ENCODE measurements at regions not wholly inside any gene's neighbourhood (a gene's known extent, or its start where the extent isn't known, plus 50 kb on each side); places are given as distances from the start of the nearest gene placed in this dataset.

GRCh38 chr2:43104763-43105162 is 121.6 kb downstream of the ZFP36L2 start (continued):
- no peak for TF ChIP-seq YY1 (IDR thresholded peaks at IDR 0.05; ENCODE audit: extremely low read depth, insufficient replicate concordance, low read depth, low read length)
- TF ChIP-seq ZBTB33 (IDR thresholded peaks at IDR 0.05; ENCODE audit: extremely low read depth, insufficient replicate concordance, low read length) = no peak
- no peak for TF ChIP-seq SRF (IDR thresholded peaks at IDR 0.05; ENCODE audit: low read depth)
- TF ChIP-seq MAX (IDR thresholded peaks at IDR 0.05) = no peak
- TF ChIP-seq SP1 (IDR thresholded peaks at IDR 0.05; ENCODE audit: low read depth) = no peak
- TF ChIP-seq RAD21 (IDR thresholded peaks at IDR 0.05; ENCODE audit: low read depth) = no peak

- Histone ChIP-seq H3K9me2 (ENCODE audit: insufficient read depth) (no peaks in the 10 kb centered on the region), H4K20me1 (ENCODE audit: insufficient read depth) (no peaks in the 10 kb centered on the region), H2AFZ (ENCODE audit: low read depth, low read length, poor library complexity, severe bottlenecking) (no peak overlapping the region), H3K79me2 (ENCODE audit: insufficient read depth, low read length) (no peaks in the 10 kb centered on the region), H3K9ac (ENCODE audit: low read length) (no peak overlapping the region), H3K36me3 (ENCODE audit: control insufficient read depth in 1 of 2, insufficient read depth in 2 of 2, low read length in 2 of 2) (no peaks in the 10 kb centered on the region), H3K4me1 (ENCODE audit: control insufficient read depth in 1 of 2, insufficient read depth in 2 of 2, low read length in 2 of 2) (peaks cover 3 to 8% of the 10 kb centered on the region in 2 experiments; a peak in 3 of 4 replicates), H3K27me3 (ENCODE audit: insufficient read depth, low read length) (no peaks in the 10 kb centered on the region), H3K9me3 (ENCODE audit: control insufficient read depth in 1 of 2, insufficient read depth in 1 of 2, low read depth in 1 of 2, low read length in 2 of 2) (no peaks in the 10 kb centered on the region), H3K27ac (ENCODE audit: low read depth, low read length) (no peak overlapping the region), H3K4me2 (ENCODE audit: low read length) (no peak overlapping the region), H3K4me3 (replicated peaks in 1 of 2; ENCODE audit: low read depth in 1 of 2, low read length in 2 of 2) (no peak overlapping the region)
- ChIA-PET RAD21 (ENCODE audit: low non-redundant PET in 1 of 2, low total read pairs in 2 of 2, uncharacterized antibody in 2 of 2, unreplicated experiment in 2 of 2) (no interaction called here), POLR2A (no interaction called here), CTCF (no interaction called here)
- intact Hi-C loops (cut with micrococcal nuclease) = no loop called here
- BruUV-seq (replicated peaks) = no TSS peak
- no peak for DNase-seq (ENCODE audit: low read depth, low spot score)
- no peak for TF ChIP-seq EGR1 (IDR thresholded peaks at IDR 0.05; ENCODE audit: low read depth)
- no peak for TF ChIP-seq ZNF274 (IDR thresholded peaks at IDR 0.05; ENCODE audit: low read depth, low read length)
- TF ChIP-seq FOSL1 (IDR thresholded peaks at IDR 0.05; ENCODE audit: low read depth) = no peak
- no peak for TF ChIP-seq EZH2 (IDR thresholded peaks at IDR 0.05)
- TF ChIP-seq ZFX (IDR thresholded peaks at IDR 0.05) = no peak
- TF ChIP-seq POLR2AphosphoS5 (IDR thresholded peaks at IDR 0.05; ENCODE audit: low read depth, low read length) = no peak
- TF ChIP-seq MAX (IDR thresholded peaks at IDR 0.05) = no peak
- TF ChIP-seq SRF (IDR thresholded peaks at IDR 0.05; ENCODE audit: low read depth) = no peak
- no peak for TF ChIP-seq CEBPB (IDR thresholded peaks at IDR 0.05; ENCODE audit: low read depth)
- TF ChIP-seq TCF7L2 (IDR thresholded peaks at IDR 0.05; ENCODE audit: borderline replicate concordance, extremely low read depth, insufficient read depth, insufficient read length) = no peak
- TF ChIP-seq RAD21 (IDR thresholded peaks at IDR 0.05; ENCODE audit: low read depth) = no peak
- no peak for TF ChIP-seq ATF3 (IDR thresholded peaks at IDR 0.05)
- no peak for TF ChIP-seq EZH2phosphoT487 (IDR thresholded peaks at IDR 0.05; ENCODE audit: borderline replicate concordance)
- TF ChIP-seq JUND (IDR thresholded peaks at IDR 0.05) = no peak
- TF ChIP-seq SP1 (IDR thresholded peaks at IDR 0.05; ENCODE audit: low read depth) = no peak
- TF ChIP-seq REST (IDR thresholded peaks at IDR 0.05; ENCODE audit: low read depth) = no peak
- no peak for TF ChIP-seq ELF1 (IDR thresholded peaks at IDR 0.05; ENCODE audit: borderline replicate concordance, low read depth)
- TF ChIP-seq YY1 (IDR thresholded peaks at IDR 0.05; ENCODE audit: extremely low read depth, insufficient replicate concordance, low read depth, low read length) = no peak
- TF ChIP-seq POLR2A (IDR thresholded peaks at IDR 0.05; ENCODE audit: borderline replicate concordance, extremely low read depth, insufficient read depth, insufficient read length) = no peak
- ATAC-seq = no peak
Observed at GRCh38 chr2:43104106-43104505, 122.3 kb downstream of the ZFP36L2 start.
